AG04450 (cell line): ENCODE measurements at regions not wholly inside any gene's neighbourhood (a gene's known extent, or its start where the extent isn't known, plus 50 kb on each side); places are given as distances from the start of the nearest gene placed in this dataset.

ENCODE experiments used
- CTCF ChIA-PET: fragments of 300-600, 350-600 bp; formaldehyde crosslinking; extraction: SDS; loops from one replicate; lab custom pipeline; 2022; ENCODE audit warnings: antibody characterized with exemption, inconsistent platforms; lab: Charles Lee
- POLR2A ChIA-PET: fragments of 350-600 bp; formaldehyde crosslinking; extraction: SDS; loops from one replicate; lab custom pipeline; 2021; ENCODE audit warnings: antibody characterized with exemption, inconsistent platforms; lab: Yijun Ruan, JAX
- DNase-seq: peaks from one replicate; pipeline ENCODE4 v3.0.0-alpha.2; 2011; ENCODE audit warnings: low read depth, low spot score
- H3K27ac ChIP-seq: one replicate; pipeline ENCODE4 v1.5.1; 2012; ENCODE audit warnings: low read depth, low read length, control low read depth
- H3K27me3 ChIP-seq: one replicate; pipeline ENCODE4 v1.6.0; 2012; ENCODE audit warnings: low read length; ENCODE audit not compliant: control insufficient read depth, insufficient read depth
- H3K4me3 ChIP-seq: 2 replicates; pipeline ENCODE4 v1.5.1; 2011; ENCODE audit warnings: mild to moderate bottlenecking, low read depth, low read length, control low read depth
- H3K9me3 ChIP-seq: 2 replicates; pipeline ENCODE4 v1.5.1; 2012; ENCODE audit warnings: low read length; ENCODE audit not compliant: control insufficient read depth, insufficient read depth
- CTCF ChIP-seq: IDR thresholded peaks from 2 replicates; pipeline ENCODE4 v1.5.1; 2011; ENCODE audit warnings: low read depth, low read length, control low read depth, inconsistent platforms

GRCh38 chr2:134078354-134078753, 175.5 kb upstream of the MGAT5 start:
- ChIA-PET CTCF (no interaction called here), POLR2A (no interaction called here)
- peaks cover 15% of the 10 kb centered on the region for H3K9me3 ChIP-seq
- H3K27me3 ChIP-seq = peaks cover 7% of the 10 kb centered on the region
- no peak for TF ChIP-seq CTCF
- H3K27ac ChIP-seq = no peak overlapping the region
- no peak for DNase-seq
- H3K4me3 ChIP-seq = no peak overlapping the region

- no peak for TF ChIP-seq CTCF
- no peak for DNase-seq
- Histone ChIP-seq H3K27me3 (peaks cover 7% of the 10 kb centered on the region), H3K9me3 (peaks cover 15% of the 10 kb centered on the region), H3K4me3 (no peak overlapping the region), H3K27ac (no peak overlapping the region)
- ChIA-PET POLR2A (no interaction called here), CTCF (interaction anchor here (0.6 kb wide), 1 partner anchor 46 kb away, joined by 3 read pairs; no protein-coding TSS in a partner anchor)
Measured at GRCh38 chr2:134079373-134079772, 174.5 kb upstream of the MGAT5 start.

GRCh38 chr2:134080386-134081089, 173.3 kb upstream of the MGAT5 start:
- Histone ChIP-seq H3K27ac (no peak overlapping the region), H3K4me3 (no peak overlapping the region), H3K27me3 (peaks cover 3% of the 10 kb centered on the region), H3K9me3 (peaks cover 11% of the 10 kb centered on the region)
- ChIA-PET CTCF (no interaction called here), POLR2A (no interaction called here)
- no peak for DNase-seq
- TF ChIP-seq CTCF = no peak

- ChIA-PET POLR2A (no interaction called here), CTCF (interaction anchor here (1.0 kb wide), 1 partner anchor 8 kb away, joined by 5 read pairs; no protein-coding TSS in a partner anchor)
- H3K27me3 ChIP-seq = no peaks in the 10 kb centered on the region
- no peak overlapping the region for H3K27ac ChIP-seq
- no peak for DNase-seq
- no peak for TF ChIP-seq CTCF
- peaks cover 2% of the 10 kb centered on the region for H3K9me3 ChIP-seq
- H3K4me3 ChIP-seq = no peak overlapping the region
Measured at GRCh38 chr2:134081238-134081938, 172.5 kb upstream of the MGAT5 start.

- Histone ChIP-seq H3K9me3 (no peaks in the 10 kb centered on the region), H3K27me3 (no peaks in the 10 kb centered on the region), H3K4me3 (no peak overlapping the region), H3K27ac (no peak overlapping the region)
- TF ChIP-seq CTCF = no peak
- ChIA-PET POLR2A (interaction anchor here (1.2 kb wide), 1 partner anchor 197 kb away, joined by 3 read pairs; no protein-coding TSS in a partner anchor), CTCF (interaction anchor here (0.6 to 1.8 kb wide), 4 partner anchors 35 to 742 kb away, joined by 3 to 6 read pairs (median 4); no protein-coding TSS in a partner anchor)
- DNase-seq = no peak
Measured at GRCh38 chr2:134083548-134083947, 170.3 kb upstream of the MGAT5 start.
